ENCODE measurements at regions not wholly inside any gene's neighbourhood (a gene's known extent, or its start where the extent isn't known, plus 50 kb on each side); places are given as distances from the start of the nearest gene placed in this dataset.

DNA sequence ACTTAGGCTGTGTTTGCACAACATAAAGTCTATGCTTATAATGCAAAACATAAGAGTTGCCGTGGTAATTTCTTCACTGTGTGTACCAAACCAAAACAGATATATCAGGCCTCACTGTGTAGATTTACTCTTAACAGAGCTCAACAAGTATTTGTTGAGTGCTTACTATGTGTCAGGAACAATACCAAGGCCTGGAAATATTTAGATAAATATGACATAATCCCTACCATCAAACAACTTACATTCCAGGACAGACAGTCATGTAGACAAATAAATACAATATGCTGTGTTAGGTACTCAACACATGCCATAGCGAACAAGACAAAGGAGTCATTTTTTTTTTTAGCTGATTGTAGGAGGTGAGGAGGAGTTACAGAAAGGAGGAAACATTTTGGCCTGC is 554.0 kb downstream of the NSUN3 start (continued):
- TF ChIP-seq ZSCAN30 (tag by site-specific recombination; IDR thresholded peaks at IDR 0.05) (no peak), OVOL3 (tag by site-specific recombination; IDR thresholded peaks at IDR 0.05) (no peak)
- TF ChIP-seq, protein P1, sequence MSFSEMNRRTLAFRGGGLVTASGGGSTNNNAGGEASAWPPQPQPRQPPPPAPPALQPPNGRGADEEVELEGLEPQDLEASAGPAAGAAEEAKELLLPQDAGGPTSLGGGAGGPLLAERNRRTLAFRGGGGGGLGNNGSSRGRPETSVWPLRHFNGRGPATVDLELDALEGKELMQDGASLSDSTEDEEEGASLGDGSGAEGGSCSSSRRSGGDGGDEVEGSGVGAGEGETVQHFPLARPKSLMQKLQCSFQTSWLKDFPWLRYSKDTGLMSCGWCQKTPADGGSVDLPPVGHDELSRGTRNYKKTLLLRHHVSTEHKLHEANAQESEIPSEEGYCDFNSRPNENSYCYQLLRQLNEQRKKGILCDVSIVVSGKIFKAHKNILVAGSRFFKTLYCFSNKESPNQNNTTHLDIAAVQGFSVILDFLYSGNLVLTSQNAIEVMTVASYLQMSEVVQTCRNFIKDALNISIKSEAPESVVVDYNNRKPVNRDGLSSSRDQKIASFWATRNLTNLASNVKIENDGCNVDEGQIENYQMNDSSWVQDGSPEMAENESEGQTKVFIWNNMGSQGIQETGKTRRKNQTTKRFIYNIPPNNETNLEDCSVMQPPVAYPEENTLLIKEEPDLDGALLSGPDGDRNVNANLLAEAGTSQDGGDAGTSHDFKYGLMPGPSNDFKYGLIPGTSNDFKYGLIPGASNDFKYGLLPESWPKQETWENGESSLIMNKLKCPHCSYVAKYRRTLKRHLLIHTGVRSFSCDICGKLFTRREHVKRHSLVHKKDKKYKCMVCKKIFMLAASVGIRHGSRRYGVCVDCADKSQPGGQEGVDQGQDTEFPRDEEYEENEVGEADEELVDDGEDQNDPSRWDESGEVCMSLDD (tag by site-specific recombination; IDR thresholded peaks at IDR 0.05) = no peak

DNA sequence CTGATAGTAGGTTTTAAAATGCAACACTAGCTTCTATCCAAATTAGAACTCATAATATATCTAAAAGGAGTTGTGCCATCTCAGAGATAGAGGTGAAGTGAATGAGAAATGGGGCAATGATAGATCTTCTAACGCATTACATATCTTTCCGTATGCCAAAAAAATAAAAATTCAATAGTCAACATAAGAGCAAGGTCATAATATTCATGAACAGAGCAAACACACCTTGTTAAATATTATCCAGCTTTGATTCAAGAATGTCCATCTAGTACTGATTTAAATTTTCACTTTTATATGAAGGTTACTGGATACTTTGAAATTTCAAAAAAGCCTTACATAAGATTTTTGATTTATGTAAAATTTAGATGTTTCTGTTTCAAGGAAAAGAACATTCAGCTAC is 554.5 kb downstream of the NSUN3 start:
- no peak for TF ChIP-seq ZNF404 (tag by site-specific recombination; IDR thresholded peaks at IDR 0.05)
- TF ChIP-seq RBAK (tag by site-specific recombination; IDR thresholded peaks at IDR 0.05) = no peak
- TF ChIP-seq, protein P2, sequence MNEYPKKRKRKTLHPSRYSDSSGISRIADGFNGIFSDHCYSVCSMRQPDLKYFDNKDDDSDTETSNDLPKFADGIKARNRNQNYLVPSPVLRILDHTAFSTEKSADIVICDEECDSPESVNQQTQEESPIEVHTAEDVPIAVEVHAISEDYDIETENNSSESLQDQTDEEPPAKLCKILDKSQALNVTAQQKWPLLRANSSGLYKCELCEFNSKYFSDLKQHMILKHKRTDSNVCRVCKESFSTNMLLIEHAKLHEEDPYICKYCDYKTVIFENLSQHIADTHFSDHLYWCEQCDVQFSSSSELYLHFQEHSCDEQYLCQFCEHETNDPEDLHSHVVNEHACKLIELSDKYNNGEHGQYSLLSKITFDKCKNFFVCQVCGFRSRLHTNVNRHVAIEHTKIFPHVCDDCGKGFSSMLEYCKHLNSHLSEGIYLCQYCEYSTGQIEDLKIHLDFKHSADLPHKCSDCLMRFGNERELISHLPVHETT (tag by site-specific recombination; IDR thresholded peaks at IDR 0.05) = no peak
- no peak for TF ChIP-seq ZNF146 (tag by site-specific recombination; IDR thresholded peaks at IDR 0.05)
- no peak for TF ChIP-seq SP7 (tag by site-specific recombination; IDR thresholded peaks at IDR 0.05)
- TF ChIP-seq ZBTB1 (tag by site-specific recombination; IDR thresholded peaks at IDR 0.05) = no peak
- Histone ChIP-seq H3K4me1 (ENCODE audit: control insufficient read depth, insufficient read depth, low read length) (no peaks in the 10 kb centered on the region), H3K9me3 (ENCODE audit: control insufficient read depth, insufficient read depth, low read depth, low read length) (no peaks in the 10 kb centered on the region), H3K4me3 (ENCODE audit: low read depth, low read length) (no peak overlapping the region), H3K36me3 (ENCODE audit: control insufficient read depth in 2 of 2, insufficient read depth in 1 of 2, low read length in 2 of 2) (no peaks in the 10 kb centered on the region), H3K27ac (ENCODE audit: extremely low read depth, low read depth, low read length) (no peak overlapping the region)
- ChIA-PET POLR2A (no interaction called here), CTCF (no interaction called here)

DNA sequence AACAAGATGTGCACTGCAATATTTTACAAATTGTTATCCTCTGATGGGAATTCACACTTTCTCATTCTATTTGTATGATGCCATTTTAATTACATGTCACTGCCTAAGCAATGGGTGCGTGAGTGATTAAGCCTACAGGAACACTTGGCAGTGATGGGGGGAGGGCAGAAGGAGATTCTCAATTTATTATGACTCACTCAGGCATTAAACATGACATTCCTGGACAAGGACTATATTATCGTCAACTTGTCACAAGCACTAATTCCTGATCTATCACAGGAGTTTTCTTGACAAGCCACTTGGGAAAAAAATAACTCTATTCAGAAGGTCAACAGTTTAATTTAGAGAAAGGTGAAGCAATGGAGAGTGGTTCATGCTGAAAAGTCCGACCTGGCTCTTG is 556.8 kb downstream of the NSUN3 start:
- CTCF ChIA-PET = interaction anchor here (0.7 kb wide), 1 partner anchor 487 kb away, joined by 4 read pairs; no protein-coding TSS in a partner anchor
- no peak overlapping the region for H3K27ac ChIP-seq (ENCODE audit: extremely low read depth, low read depth, low read length)
- H3K4me1 ChIP-seq (ENCODE audit: control insufficient read depth, insufficient read depth, low read length) = no peaks in the 10 kb centered on the region
- no peak overlapping the region for H3K4me3 ChIP-seq (ENCODE audit: low read depth, low read length)
- H3K36me3 ChIP-seq (ENCODE audit: control insufficient read depth in 2 of 2, insufficient read depth in 1 of 2, low read length in 2 of 2) = no peaks in the 10 kb centered on the region
- no peaks in the 10 kb centered on the region for H3K9me3 ChIP-seq (ENCODE audit: control insufficient read depth, insufficient read depth, low read depth, low read length)
- POLR2A ChIA-PET = no interaction called here
- TF ChIP-seq ZNF514 (tag by site-specific recombination; IDR thresholded peaks at IDR 0.05) (no peak), ZNF610 (tag by site-specific recombination; IDR thresholded peaks at IDR 0.05; ENCODE audit: borderline replicate concordance) (no peak), ZEB2 (tag by site-specific recombination; IDR thresholded peaks at IDR 0.05) (no peak), ZNF24 (tag by site-specific recombination; IDR thresholded peaks at IDR 0.05) (no peak), ZFP37 (tag by site-specific recombination; IDR thresholded peaks at IDR 0.05) (no peak), ZNF677 (tag by site-specific recombination; IDR thresholded peaks at IDR 0.05) (no peak), ZNF549 (tag by site-specific recombination; IDR thresholded peaks at IDR 0.05) (no peak), ZNF426 (tag by site-specific recombination; IDR thresholded peaks at IDR 0.05) (no peak), ZNF223 (tag by site-specific recombination; IDR thresholded peaks at IDR 0.05) (no peak)
- TF ChIP-seq, protein P3, sequence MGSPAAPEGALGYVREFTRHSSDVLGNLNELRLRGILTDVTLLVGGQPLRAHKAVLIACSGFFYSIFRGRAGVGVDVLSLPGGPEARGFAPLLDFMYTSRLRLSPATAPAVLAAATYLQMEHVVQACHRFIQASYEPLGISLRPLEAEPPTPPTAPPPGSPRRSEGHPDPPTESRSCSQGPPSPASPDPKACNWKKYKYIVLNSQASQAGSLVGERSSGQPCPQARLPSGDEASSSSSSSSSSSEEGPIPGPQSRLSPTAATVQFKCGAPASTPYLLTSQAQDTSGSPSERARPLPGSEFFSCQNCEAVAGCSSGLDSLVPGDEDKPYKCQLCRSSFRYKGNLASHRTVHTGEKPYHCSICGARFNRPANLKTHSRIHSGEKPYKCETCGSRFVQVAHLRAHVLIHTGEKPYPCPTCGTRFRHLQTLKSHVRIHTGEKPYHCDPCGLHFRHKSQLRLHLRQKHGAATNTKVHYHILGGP (tag by site-specific recombination; IDR thresholded peaks at IDR 0.05) = no peak
- TF ChIP-seq, protein P4, sequence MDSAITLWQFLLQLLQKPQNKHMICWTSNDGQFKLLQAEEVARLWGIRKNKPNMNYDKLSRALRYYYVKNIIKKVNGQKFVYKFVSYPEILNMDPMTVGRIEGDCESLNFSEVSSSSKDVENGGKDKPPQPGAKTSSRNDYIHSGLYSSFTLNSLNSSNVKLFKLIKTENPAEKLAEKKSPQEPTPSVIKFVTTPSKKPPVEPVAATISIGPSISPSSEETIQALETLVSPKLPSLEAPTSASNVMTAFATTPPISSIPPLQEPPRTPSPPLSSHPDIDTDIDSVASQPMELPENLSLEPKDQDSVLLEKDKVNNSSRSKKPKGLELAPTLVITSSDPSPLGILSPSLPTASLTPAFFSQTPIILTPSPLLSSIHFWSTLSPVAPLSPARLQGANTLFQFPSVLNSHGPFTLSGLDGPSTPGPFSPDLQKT (IDR thresholded peaks at IDR 0.05; ENCODE audit: borderline replicate concordance, low read depth, low read length) = no peak
- TF ChIP-seq, protein P5, sequence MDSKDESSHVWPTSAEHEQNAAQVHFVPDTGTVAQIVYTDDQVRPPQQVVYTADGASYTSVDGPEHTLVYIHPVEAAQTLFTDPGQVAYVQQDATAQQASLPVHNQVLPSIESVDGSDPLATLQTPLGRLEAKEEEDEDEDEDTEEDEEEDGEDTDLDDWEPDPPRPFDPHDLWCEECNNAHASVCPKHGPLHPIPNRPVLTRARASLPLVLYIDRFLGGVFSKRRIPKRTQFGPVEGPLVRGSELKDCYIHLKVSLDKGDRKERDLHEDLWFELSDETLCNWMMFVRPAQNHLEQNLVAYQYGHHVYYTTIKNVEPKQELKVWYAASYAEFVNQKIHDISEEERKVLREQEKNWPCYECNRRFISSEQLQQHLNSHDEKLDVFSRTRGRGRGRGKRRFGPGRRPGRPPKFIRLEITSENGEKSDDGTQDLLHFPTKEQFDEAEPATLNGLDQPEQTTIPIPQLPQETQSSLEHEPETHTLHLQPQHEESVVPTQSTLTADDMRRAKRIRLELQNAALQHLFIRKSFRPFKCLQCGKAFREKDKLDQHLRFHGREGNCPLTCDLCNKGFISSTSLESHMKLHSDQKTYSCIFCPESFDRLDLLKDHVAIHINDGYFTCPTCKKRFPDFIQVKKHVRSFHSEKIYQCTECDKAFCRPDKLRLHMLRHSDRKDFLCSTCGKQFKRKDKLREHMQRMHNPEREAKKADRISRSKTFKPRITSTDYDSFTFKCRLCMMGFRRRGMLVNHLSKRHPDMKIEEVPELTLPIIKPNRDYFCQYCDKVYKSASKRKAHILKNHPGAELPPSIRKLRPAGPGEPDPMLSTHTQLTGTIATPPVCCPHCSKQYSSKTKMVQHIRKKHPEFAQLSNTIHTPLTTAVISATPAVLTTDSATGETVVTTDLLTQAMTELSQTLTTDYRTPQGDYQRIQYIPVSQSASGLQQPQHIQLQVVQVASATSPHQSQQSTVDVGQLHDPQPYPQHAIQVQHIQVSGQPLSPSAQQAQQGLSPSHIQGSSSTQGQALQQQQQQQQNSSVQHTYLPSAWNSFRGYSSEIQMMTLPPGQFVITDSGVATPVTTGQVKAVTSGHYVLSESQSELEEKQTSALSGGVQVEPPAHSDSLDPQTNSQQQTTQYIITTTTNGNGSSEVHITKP (tag by site-specific recombination; IDR thresholded peaks at IDR 0.05) = no peak

All from HEK293 (cell line).